K562 (cell line): ENCODE measurements at regions not wholly inside any gene's neighbourhood (a gene's known extent, or its start where the extent isn't known, plus 50 kb on each side); places are given as distances from the start of the nearest gene placed in this dataset.

Experiments
- ATAC-seq: fragments of 200-7000 bp; cut with Tn5 transposase; 3 replicates; pipeline ENCODE4 v1.9.1; 2020; ENCODE audit warnings: moderate library complexity
- BruUV-seq: library from RNA; stranded (reverse); fragments of 400-500 nt; replicated peaks from 2 replicates; lab custom pipeline; 2021; lab: Mats Ljungman, UMichigan
- CTCF ChIA-PET: fragments of 300-600 bp; formaldehyde crosslinking; extraction: SDS; loops from one replicate; lab custom pipeline; 2021; ENCODE audit warnings: low intra/inter-chr PET ratio; lab: Yijun Ruan, JAX
- POLR2A ChIA-PET: fragments of 300-600, 350-650 bp; sonication (Branson Sonifier 250); formaldehyde crosslinking; extraction: SDS; loops from one replicate; lab custom pipeline; 2021; ENCODE audit warnings: antibody characterized with exemption, inconsistent platforms; lab: Yijun Ruan, JAX
- DNase-seq, 4 experiments: peaks; one replicate each; pipeline versions ENCODE4 v3.0.0 to v3.0.0-alpha.2; 2011 to 2018; ENCODE audit warnings: low spot score in 3 of 4, mixed read lengths in 3 of 4; ENCODE audit errors: extremely low read depth in 1 of 4
- FAIRE-seq: peaks from 2 replicates; lab custom pipeline; 2011; peaks lifted over from hg19 to GRCh38; lab: Jason Lieb, UNC
- H2AFZ ChIP-seq: 2 replicates; pipeline ENCODE4 v1.6.0; 2011; ENCODE audit warnings: low read depth, low read length, control low read depth, inconsistent platforms
- H3K27ac ChIP-seq: fragments of 200-600 bp; 3 replicates; pipeline ENCODE4 v1.8.0; 2011; ENCODE audit warnings: low read depth, mild to moderate bottlenecking, control low read depth, inconsistent platforms, low read length, moderate library complexity, mixed read lengths; ENCODE audit errors: extremely low read depth
- H3K27me3 ChIP-seq, 2 experiments: fragments of 300-600 bp in 1 of 2; 2 replicates in 1 of 2; 3 replicates in 1 of 2; pipeline versions ENCODE4 v1.6.0 to v1.8.0; 2011; ENCODE audit warnings: inconsistent platforms in 2 of 2, low read length in 2 of 2, mild to moderate bottlenecking in 1 of 2, mixed read lengths in 1 of 2, moderate library complexity in 1 of 2; ENCODE audit not compliant: control insufficient read depth in 2 of 2, insufficient read depth in 2 of 2
- H3K36me3 ChIP-seq: fragments of 300-600 bp; 3 replicates; pipeline ENCODE4 v1.8.0; 2011; ENCODE audit warnings: mild to moderate bottlenecking, low read length, inconsistent platforms; ENCODE audit not compliant: control insufficient read depth, insufficient read depth
- H3K4me1 ChIP-seq, 2 experiments: fragments of 200-600 bp in 1 of 2; replicated peaks in 1 of 2; 2 replicates in 1 of 2; 3 replicates in 1 of 2; pipeline versions ENCODE4 v1.5.1 to v1.8.0; 2011; ENCODE audit warnings: inconsistent platforms in 2 of 2, low read length in 2 of 2, mild to moderate bottlenecking in 1 of 2, mixed read lengths in 1 of 2, moderate library complexity in 1 of 2; ENCODE audit not compliant: control insufficient read depth in 2 of 2, insufficient read depth in 2 of 2
- H3K4me2 ChIP-seq: 2 replicates; pipeline ENCODE4 v1.6.1; 2011; ENCODE audit warnings: low read length, control low read depth, inconsistent platforms, mixed read lengths; ENCODE audit not compliant: insufficient read depth
- H3K4me3 ChIP-seq: fragments of 200-600 bp; sonication (generic), shearing (Covaris generic); 2 replicates; pipeline ENCODE4 v1.5.1; 2016; ENCODE audit warnings: control low read depth, inconsistent platforms
- H3K79me2 ChIP-seq: fragments of 200-600 bp; 3 replicates; pipeline ENCODE4 v1.8.0; 2011; ENCODE audit warnings: low read length, inconsistent platforms; ENCODE audit not compliant: control insufficient read depth, insufficient read depth
- H3K9ac ChIP-seq, 2 experiments: 2 replicates each; pipeline versions ENCODE4 v1.6.0 to v1.6.1; 2011; ENCODE audit warnings: low read depth in 2 of 2, low read length in 2 of 2, control low read depth in 1 of 2, inconsistent platforms in 1 of 2, mild to moderate bottlenecking in 1 of 2, mixed read lengths in 1 of 2; ENCODE audit not compliant: insufficient read depth in 1 of 2
- H3K9me1 ChIP-seq: one replicate; pipeline ENCODE4 v1.6.0; 2011; ENCODE audit warnings: inconsistent platforms, mild to moderate bottlenecking, low read length, moderate library complexity; ENCODE audit not compliant: control insufficient read depth, insufficient read depth
- H3K9me3 ChIP-seq: replicated peaks from 2 replicates; pipeline ENCODE4 v1.5.1; 2011; ENCODE audit warnings: low read depth, low read length, inconsistent platforms; ENCODE audit not compliant: control insufficient read depth, insufficient read depth
- H4K20me1 ChIP-seq: replicated peaks from 2 replicates; pipeline ENCODE4 v1.6.1; 2011; ENCODE audit warnings: low read length, inconsistent platforms, mixed read lengths; ENCODE audit not compliant: control insufficient read depth, insufficient read depth
- C11orf30 ChIP-seq: fragments of 450-650 bp; IDR thresholded peaks from 2 replicates; pipeline ENCODE4 v1.6.1; 2016; ENCODE audit warnings: low read depth, mild to moderate bottlenecking
- ZBTB1 ChIP-seq: sonication (generic); formaldehyde crosslinking; IDR thresholded peaks from 2 replicates; pipeline ENCODE4 v1.8.1; 2023; ENCODE audit warnings: missing genetic modification reagents, low read depth, mild to moderate bottlenecking, borderline replicate concordance
- WGBS: fragments of 100-300 bp; shearing (Covaris generic); methylation state at CpG from one replicate; pipeline ENCODE4 v1.1.6; 2016; ENCODE audit warnings: low coverage, mixed read lengths; ENCODE audit not compliant: insufficient coverage; ENCODE audit errors: missing lambda C conversion rate; 5-methylcytosine and 5-hydroxymethylcytosine counted together
- in situ Hi-C: fragments of 300-500 bp; cut with MboI; formaldehyde crosslinking; loops from 4 replicates; pipeline ENCODE4 v1.15.0; 2018; ENCODE audit warnings: inconsistent platforms, mixed read lengths
- intact Hi-C: fragments of 100-400 bp; cut with micrococcal nuclease; formaldehyde crosslinking; loops from 2 replicates; pipeline ENCODE4 v1.14.2; 2022
- TF ChIP-seq, protein P1 (sequence below): fragments of 250-450 bp; sonication (Bioruptor Pico); IDR thresholded peaks from 2 replicates; pipeline ENCODE4 v1.8.0; 2021; ENCODE audit warnings: borderline replicate concordance, mild to moderate bottlenecking, moderate library complexity; ENCODE audit not compliant: poor library complexity, severe bottlenecking

DNA sequence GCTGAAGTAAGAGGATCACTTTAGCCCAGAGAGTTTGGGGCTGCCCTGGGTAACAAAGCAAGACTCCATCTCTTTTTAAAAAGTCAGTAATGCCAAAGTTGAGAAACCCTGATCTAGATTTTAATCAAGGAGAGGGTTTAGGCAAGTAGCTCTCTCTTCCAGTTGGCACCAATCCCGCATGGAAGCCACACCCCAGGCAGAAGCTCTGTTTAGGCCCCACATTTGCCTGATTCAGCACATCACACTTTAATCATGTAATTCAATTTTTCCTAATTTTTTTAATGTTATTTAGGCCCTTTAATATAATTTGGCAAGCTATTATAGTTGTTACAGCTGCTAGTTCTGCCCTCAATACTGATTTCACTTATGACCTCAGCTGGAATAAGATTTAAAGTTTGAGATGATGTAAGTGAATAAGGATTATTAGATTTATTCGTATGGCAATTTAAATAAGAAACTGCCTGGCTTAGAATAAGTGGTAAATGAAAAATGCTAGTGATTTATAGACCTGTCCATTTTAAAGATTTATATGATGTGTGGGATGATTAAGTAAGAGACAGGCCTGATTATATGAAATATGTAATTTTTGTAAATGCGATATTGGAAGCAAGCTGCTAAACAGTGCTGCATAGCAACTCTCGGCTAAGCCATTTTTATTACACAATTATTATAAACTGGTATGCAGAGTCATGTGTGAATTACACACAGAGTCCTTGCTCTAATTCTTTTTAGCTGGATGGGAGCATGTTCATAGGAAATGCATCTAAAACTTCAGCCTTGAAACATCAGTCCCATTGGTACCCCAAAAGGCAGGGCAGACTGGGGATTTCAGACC lies 80.2 kb upstream of the NFE2L3 start:
- Histone ChIP-seq H3K9me1 (no peaks in the 10 kb centered on the region), H4K20me1 (no peaks in the 10 kb centered on the region), H3K4me1 (no peaks in the 10 kb centered on the region; a peak in 2 of 5 replicates), H3K36me3 (no peaks in the 10 kb centered on the region), H3K9me3 (no peaks in the 10 kb centered on the region), H3K79me2 (no peaks in the 10 kb centered on the region), H3K4me2 (no peak overlapping the region), H2AFZ (no peak overlapping the region), H3K27ac (no peak overlapping the region), H3K9ac (no peak overlapping the region), H3K4me3 (no peak overlapping the region), H3K27me3 (peaks cover 8 to 15% of the 10 kb centered on the region in 2 experiments)
- ATAC-seq (no peak), DNase-seq (no peak), FAIRE-seq (no peak)
- WGBS, result 11% methylated on average over 4 of the region's 4 CpGs
- POLR2A ChIA-PET, result interaction anchor here (0.7 to 1.8 kb wide), 5 partner anchors 9 to 127 kb away, joined by 3 to 5 read pairs (median 3); no protein-coding TSS in a partner anchor
- in situ Hi-C loops, result no loop called here
- CTCF ChIA-PET, result no interaction called here
- TF ChIP-seq ZBTB1 (CRISPR knock-in tag) (no peak), C11orf30 (0 out of 2 replicates have a peak, but pooled peaks have one; percentile 8)
- TF ChIP-seq, protein P1, sequence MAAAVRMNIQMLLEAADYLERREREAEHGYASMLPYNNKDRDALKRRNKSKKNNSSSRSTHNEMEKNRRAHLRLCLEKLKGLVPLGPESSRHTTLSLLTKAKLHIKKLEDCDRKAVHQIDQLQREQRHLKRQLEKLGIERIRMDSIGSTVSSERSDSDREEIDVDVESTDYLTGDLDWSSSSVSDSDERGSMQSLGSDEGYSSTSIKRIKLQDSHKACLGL, result no peak
- intact Hi-C loops, result loop anchor here (10.0 kb wide), 1 partner anchor 593 kb away; no protein-coding TSS in a partner anchor
- no TSS peak for BruUV-seq
